ENCODE measurements at regions not wholly inside any gene's neighbourhood (a gene's known extent, or its start where the extent isn't known, plus 50 kb on each side); places are given as distances from the start of the nearest gene placed in this dataset.

DNA sequence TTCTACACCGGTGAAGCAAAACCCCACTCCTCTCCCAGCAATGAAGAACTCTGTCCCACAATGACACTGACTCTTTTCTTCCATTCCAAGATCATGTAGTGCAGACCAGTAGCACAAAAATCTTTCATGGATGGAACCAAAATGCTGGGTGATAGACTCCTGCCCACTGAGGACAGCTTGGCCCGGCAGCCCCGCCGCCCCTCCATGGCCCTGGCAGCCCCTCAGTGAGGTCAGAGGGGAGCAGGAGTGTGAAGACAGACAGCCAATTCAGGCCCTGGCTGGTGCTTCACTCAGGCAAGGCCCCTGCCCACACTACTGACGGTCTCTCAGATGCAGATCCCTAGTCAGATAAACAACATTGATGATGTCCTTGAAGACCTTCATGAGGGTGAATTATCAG is 131.9 kb upstream of the SYNDIG1 start:
- TF ChIP-seq, protein P1, sequence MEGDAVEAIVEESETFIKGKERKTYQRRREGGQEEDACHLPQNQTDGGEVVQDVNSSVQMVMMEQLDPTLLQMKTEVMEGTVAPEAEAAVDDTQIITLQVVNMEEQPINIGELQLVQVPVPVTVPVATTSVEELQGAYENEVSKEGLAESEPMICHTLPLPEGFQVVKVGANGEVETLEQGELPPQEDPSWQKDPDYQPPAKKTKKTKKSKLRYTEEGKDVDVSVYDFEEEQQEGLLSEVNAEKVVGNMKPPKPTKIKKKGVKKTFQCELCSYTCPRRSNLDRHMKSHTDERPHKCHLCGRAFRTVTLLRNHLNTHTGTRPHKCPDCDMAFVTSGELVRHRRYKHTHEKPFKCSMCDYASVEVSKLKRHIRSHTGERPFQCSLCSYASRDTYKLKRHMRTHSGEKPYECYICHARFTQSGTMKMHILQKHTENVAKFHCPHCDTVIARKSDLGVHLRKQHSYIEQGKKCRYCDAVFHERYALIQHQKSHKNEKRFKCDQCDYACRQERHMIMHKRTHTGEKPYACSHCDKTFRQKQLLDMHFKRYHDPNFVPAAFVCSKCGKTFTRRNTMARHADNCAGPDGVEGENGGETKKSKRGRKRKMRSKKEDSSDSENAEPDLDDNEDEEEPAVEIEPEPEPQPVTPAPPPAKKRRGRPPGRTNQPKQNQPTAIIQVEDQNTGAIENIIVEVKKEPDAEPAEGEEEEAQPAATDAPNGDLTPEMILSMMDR (IDR thresholded peaks at IDR 0.05): no peak
- TF ChIP-seq POLR2A (IDR thresholded peaks at IDR 0.05): no peak
- no peak for TF ChIP-seq POLR2AphosphoS5 (IDR thresholded peaks at IDR 0.05; ENCODE audit: insufficient read depth in 1 of 2, low read depth in 1 of 2)

All from vagina (tissue), 2 donors.